ENCODE measurements at regions not wholly inside any gene's neighbourhood (a gene's known extent, or its start where the extent isn't known, plus 50 kb on each side); places are given as distances from the start of the nearest gene placed in this dataset.

DNA sequence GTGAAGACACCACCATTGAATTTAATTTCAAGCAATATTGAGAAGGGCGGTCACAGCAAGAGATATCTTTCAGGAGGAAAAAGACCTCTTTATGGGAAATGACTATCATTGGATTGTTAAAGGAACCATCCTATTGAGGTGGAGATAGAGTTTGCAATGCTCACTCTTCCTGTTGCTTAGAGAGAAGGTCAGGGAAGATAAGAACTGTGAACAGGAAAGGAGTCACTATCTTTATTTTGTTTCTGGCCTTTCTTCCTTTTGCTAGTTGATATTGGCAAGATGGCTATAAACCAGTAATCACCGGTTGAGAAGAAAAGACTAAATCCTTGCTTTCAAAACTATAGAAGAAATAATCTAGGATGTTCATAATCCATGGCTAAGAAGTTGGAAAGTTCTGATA is 112.1 kb upstream of the TMEM108 start:
- Histone ChIP-seq H3K9me3 (no peaks in the 10 kb centered on the region), H3K27me3 (no peaks in the 10 kb centered on the region), H3K27ac (no peak overlapping the region), H3K4me3 (no peak overlapping the region), H3K36me3 (no peaks in the 10 kb centered on the region), H3K4me1 (no peaks in the 10 kb centered on the region)
- TF ChIP-seq CTCF (IDR thresholded peaks at IDR 0.05) (no peak), POLR2A (IDR thresholded peaks at IDR 0.05) (no peak), EP300 (IDR thresholded peaks at IDR 0.05; ENCODE audit: low read depth) (no peak), POLR2AphosphoS5 (IDR thresholded peaks at IDR 0.05) (no peak)
- WGBS, 2 donors (ENCODE audit: low coverage in 1 of 2), result 78 to 95% methylated on average over 2 of the region's 2 CpGs
- in situ Hi-C loops (cut with MboI; ENCODE audit: low pct_ligation_motif_present in 1 of 4, low pct_unique_long_range_greater_than_20kb in 1 of 4, low sequenced_read_pairs in 3 of 4) (no loop called here), intact Hi-C loops (cut with DNase I; ENCODE audit: low total_unique reads) (no loop called here)
- no peak for DNase-seq

GRCh38 chr3:132925256-132925930 is 112.8 kb upstream of the TMEM108 start:
- WGBS, 2 donors (ENCODE audit: low coverage in 1 of 2), result 87 to 90% methylated on average over 4 of the region's 4 CpGs
- Histone ChIP-seq H3K27ac (no peak overlapping the region), H3K4me1 (no peaks in the 10 kb centered on the region), H3K36me3 (no peaks in the 10 kb centered on the region), H3K4me3 (no peak overlapping the region), H3K27me3 (no peaks in the 10 kb centered on the region), H3K9me3 (no peaks in the 10 kb centered on the region)
- no peak for TF ChIP-seq CTCF (IDR thresholded peaks at IDR 0.05)
- DNase-seq, result no peak
- intact Hi-C loops (cut with DNase I; ENCODE audit: low total_unique reads), result no loop called here
- in situ Hi-C loops (cut with MboI; ENCODE audit: low pct_ligation_motif_present in 1 of 4, low pct_unique_long_range_greater_than_20kb in 1 of 4, low sequenced_read_pairs in 3 of 4), result no loop called here

- no peaks in the 10 kb centered on the region for H3K9me3 ChIP-seq
- intact Hi-C loops (cut with DNase I; ENCODE audit: low total_unique reads) (no loop called here), in situ Hi-C loops (cut with MboI; ENCODE audit: low pct_ligation_motif_present in 1 of 4, low pct_unique_long_range_greater_than_20kb in 1 of 4, low sequenced_read_pairs in 3 of 4) (no loop called here)
- TF ChIP-seq CTCF (IDR thresholded peaks at IDR 0.05), result no peak
- TF ChIP-seq POLR2AphosphoS5 (IDR thresholded peaks at IDR 0.05), result no peak
- TF ChIP-seq EP300 (IDR thresholded peaks at IDR 0.05; ENCODE audit: low read depth), result no peak
- no peak for TF ChIP-seq POLR2A (IDR thresholded peaks at IDR 0.05)
- H3K36me3 ChIP-seq, result no peaks in the 10 kb centered on the region
- WGBS, 2 donors (ENCODE audit: low coverage in 1 of 2), result 84% methylated on average over 1 of the region's 1 CpG; no CpG with 5 or more reads in 1 of the 2 donors
- no peak for DNase-seq
- H3K4me3 ChIP-seq, result no peak overlapping the region
- no peak overlapping the region for H3K27ac ChIP-seq
- no peaks in the 10 kb centered on the region for H3K4me1 ChIP-seq
- no peaks in the 10 kb centered on the region for H3K27me3 ChIP-seq
Observed at GRCh38 chr3:132916096-132916495, 122.1 kb upstream of the TMEM108 start.

GRCh38 chr3:132912416-132912753 is 125.8 kb upstream of the TMEM108 start:
- Histone ChIP-seq H3K9me3 (no peaks in the 10 kb centered on the region), H3K36me3 (no peaks in the 10 kb centered on the region), H3K4me1 (no peaks in the 10 kb centered on the region), H3K27me3 (no peaks in the 10 kb centered on the region), H3K27ac (no peak overlapping the region), H3K4me3 (no peak overlapping the region)
- intact Hi-C loops (cut with DNase I; ENCODE audit: low total_unique reads) (no loop called here), in situ Hi-C loops (cut with MboI; ENCODE audit: low pct_ligation_motif_present in 1 of 4, low pct_unique_long_range_greater_than_20kb in 1 of 4, low sequenced_read_pairs in 3 of 4) (no loop called here)
- no peak for TF ChIP-seq EP300 (IDR thresholded peaks at IDR 0.05; ENCODE audit: low read depth)
- TF ChIP-seq POLR2AphosphoS5 (IDR thresholded peaks at IDR 0.05), result no peak
- no peak for TF ChIP-seq POLR2A (IDR thresholded peaks at IDR 0.05)
- TF ChIP-seq CTCF (IDR thresholded peaks at IDR 0.05), result no peak
- WGBS, 2 donors (ENCODE audit: low coverage in 1 of 2), result 90% methylated on average over 3 of the region's 3 CpGs; no CpG with 5 or more reads in 1 of the 2 donors
- DNase-seq, result no peak

Measured in transverse colon (tissue), 4 donors.